ENCODE measurements at regions not wholly inside any gene's neighbourhood (a gene's known extent, or its start where the extent isn't known, plus 50 kb on each side); places are given as distances from the start of the nearest gene placed in this dataset.

- TF ChIP-seq EZH2 (IDR thresholded peaks at IDR 0.05; ENCODE audit: insufficient read depth, poor library complexity, severe bottlenecking): no peak
- no peak for TF ChIP-seq EZH2phosphoT487 (IDR thresholded peaks at IDR 0.05; ENCODE audit: insufficient read depth, low read depth)
Observed at GRCh38 chr6:44554194-44554593, 166.7 kb downstream of the CDC5L start.

Measured in GM23248 (cell line).